ENCODE measurements at regions not wholly inside any gene's neighbourhood (a gene's known extent, or its start where the extent isn't known, plus 50 kb on each side); places are given as distances from the start of the nearest gene placed in this dataset.

DNA sequence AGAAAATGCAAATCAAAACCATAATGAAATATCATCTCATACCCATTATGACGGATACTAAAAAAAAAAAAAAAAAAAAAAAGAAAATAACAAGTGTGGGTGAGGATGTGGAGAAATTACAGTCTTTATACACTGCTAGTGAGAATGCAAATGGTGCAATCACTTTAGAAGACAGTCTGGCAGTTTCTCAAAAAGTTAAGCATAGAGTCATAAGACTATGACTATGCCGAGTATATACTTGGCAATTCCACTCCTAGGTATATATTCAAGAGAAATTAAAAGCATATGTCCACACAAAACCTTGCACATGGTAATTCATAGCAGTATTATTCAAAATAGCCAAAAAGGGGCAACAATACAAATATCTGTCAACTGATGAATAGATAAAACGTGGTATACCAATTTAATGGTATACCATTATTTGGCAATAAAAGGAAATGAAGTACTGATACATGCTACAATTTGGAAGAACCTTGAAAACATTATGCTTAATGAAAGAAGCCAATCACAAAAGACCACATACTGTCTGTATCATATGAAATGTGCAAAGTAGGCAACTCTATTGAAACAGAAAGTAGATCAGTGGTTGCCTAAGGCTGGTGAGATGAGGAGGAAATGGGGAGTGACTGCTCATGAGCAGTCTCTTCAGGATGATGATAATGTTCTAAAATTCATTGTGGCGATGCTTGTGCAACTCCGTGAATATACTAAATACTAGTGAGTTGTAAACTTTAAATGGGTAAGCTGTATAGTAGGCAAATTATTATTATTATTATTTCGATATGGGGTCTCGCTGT is 90.1 kb upstream of the NANOS1 start:
- TF ChIP-seq, protein P1, sequence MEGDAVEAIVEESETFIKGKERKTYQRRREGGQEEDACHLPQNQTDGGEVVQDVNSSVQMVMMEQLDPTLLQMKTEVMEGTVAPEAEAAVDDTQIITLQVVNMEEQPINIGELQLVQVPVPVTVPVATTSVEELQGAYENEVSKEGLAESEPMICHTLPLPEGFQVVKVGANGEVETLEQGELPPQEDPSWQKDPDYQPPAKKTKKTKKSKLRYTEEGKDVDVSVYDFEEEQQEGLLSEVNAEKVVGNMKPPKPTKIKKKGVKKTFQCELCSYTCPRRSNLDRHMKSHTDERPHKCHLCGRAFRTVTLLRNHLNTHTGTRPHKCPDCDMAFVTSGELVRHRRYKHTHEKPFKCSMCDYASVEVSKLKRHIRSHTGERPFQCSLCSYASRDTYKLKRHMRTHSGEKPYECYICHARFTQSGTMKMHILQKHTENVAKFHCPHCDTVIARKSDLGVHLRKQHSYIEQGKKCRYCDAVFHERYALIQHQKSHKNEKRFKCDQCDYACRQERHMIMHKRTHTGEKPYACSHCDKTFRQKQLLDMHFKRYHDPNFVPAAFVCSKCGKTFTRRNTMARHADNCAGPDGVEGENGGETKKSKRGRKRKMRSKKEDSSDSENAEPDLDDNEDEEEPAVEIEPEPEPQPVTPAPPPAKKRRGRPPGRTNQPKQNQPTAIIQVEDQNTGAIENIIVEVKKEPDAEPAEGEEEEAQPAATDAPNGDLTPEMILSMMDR (IDR thresholded peaks at IDR 0.05) = no peak
- TF ChIP-seq POLR2A (IDR thresholded peaks at IDR 0.05) = no peak
